Osteoblast (primary cell): ENCODE measurements at regions not wholly inside any gene's neighbourhood (a gene's known extent, or its start where the extent isn't known, plus 50 kb on each side); places are given as distances from the start of the nearest gene placed in this dataset.

ENCODE experiments used
- DNase-seq: peaks from one replicate; pipeline ENCODE4 v3.0.0; 2011; ENCODE audit warnings: low spot score, mixed read lengths; ENCODE audit not compliant: insufficient read length; ENCODE audit errors: missing footprints
- H2AFZ ChIP-seq: 2 replicates; pipeline ENCODE4 v1.6.0; 2011; ENCODE audit warnings: mild to moderate bottlenecking, low read length
- H3K27ac ChIP-seq: 2 replicates; pipeline ENCODE4 v1.5.1; 2011; ENCODE audit warnings: mild to moderate bottlenecking, low read depth, low read length, moderate library complexity
- H3K27me3 ChIP-seq: 2 replicates; pipeline ENCODE4 v1.6.0; 2012; ENCODE audit warnings: mild to moderate bottlenecking, control low read depth, inconsistent platforms, low read length, moderate library complexity; ENCODE audit not compliant: insufficient read depth
- H3K36me3 ChIP-seq: 2 replicates; pipeline ENCODE4 v1.5.1; 2011; ENCODE audit warnings: mild to moderate bottlenecking, low read length, control low read depth, moderate library complexity; ENCODE audit not compliant: insufficient read depth
- H3K4me1 ChIP-seq: 2 replicates; pipeline ENCODE4 v1.5.1; 2011; ENCODE audit warnings: mild to moderate bottlenecking, low read length, control low read depth, moderate library complexity; ENCODE audit not compliant: insufficient read depth
- H3K4me2 ChIP-seq: 2 replicates; pipeline ENCODE4 v1.6.0; 2011; ENCODE audit warnings: mild to moderate bottlenecking, low read length; ENCODE audit not compliant: insufficient read depth
- H3K4me3 ChIP-seq: fragments of 200-600 bp; sonication (generic); 3 replicates; pipeline ENCODE4 v1.5.1; 2012; ENCODE audit warnings: mild to moderate bottlenecking, low read length, inconsistent platforms; ENCODE audit not compliant: insufficient read depth
- H3K79me2 ChIP-seq: 2 replicates; pipeline ENCODE4 v1.6.0; 2012; ENCODE audit warnings: mild to moderate bottlenecking, low read length, control low read depth, inconsistent platforms; ENCODE audit not compliant: insufficient read depth
- H3K9me3 ChIP-seq: 2 replicates; pipeline ENCODE4 v1.5.1; 2011; ENCODE audit warnings: low read depth, low read length, control low read depth
- H4K20me1 ChIP-seq: 2 replicates; pipeline ENCODE4 v1.6.0; 2012; ENCODE audit warnings: mild to moderate bottlenecking, low read length, control low read depth; ENCODE audit not compliant: insufficient read depth
- CTCF ChIP-seq: IDR thresholded peaks from 2 replicates; pipeline ENCODE4 v1.5.1; 2011; ENCODE audit warnings: mild to moderate bottlenecking, low read depth, low read length, moderate library complexity; ENCODE audit errors: extremely low read depth

- H3K36me3 ChIP-seq: no peaks in the 10 kb centered on the region
- H3K79me2 ChIP-seq: no peaks in the 10 kb centered on the region
- DNase-seq: no peak
- H3K4me1 ChIP-seq: no peaks in the 10 kb centered on the region
- no peak for TF ChIP-seq CTCF
- H3K4me3 ChIP-seq: no peak overlapping the region
- H3K27me3 ChIP-seq: no peaks in the 10 kb centered on the region
- no peaks in the 10 kb centered on the region for H4K20me1 ChIP-seq
- H3K27ac ChIP-seq: no peak overlapping the region
- no peak overlapping the region for H3K4me2 ChIP-seq
- H3K9me3 ChIP-seq: no peaks in the 10 kb centered on the region
- no peak overlapping the region for H2AFZ ChIP-seq
Observed at GRCh38 chr20:10954908-10955580, 281.2 kb upstream of the JAG1 start.

- no peak for DNase-seq
- H3K27me3 ChIP-seq: no peaks in the 10 kb centered on the region
- no peaks in the 10 kb centered on the region for H3K79me2 ChIP-seq
- H2AFZ ChIP-seq: no peak overlapping the region
- H3K4me2 ChIP-seq: no peak overlapping the region
- H3K4me3 ChIP-seq: no peak overlapping the region
- H3K27ac ChIP-seq: no peak overlapping the region
- H3K9me3 ChIP-seq: no peaks in the 10 kb centered on the region
- H3K36me3 ChIP-seq: no peaks in the 10 kb centered on the region
- H3K4me1 ChIP-seq: no peaks in the 10 kb centered on the region
- TF ChIP-seq CTCF: no peak
- no peaks in the 10 kb centered on the region for H4K20me1 ChIP-seq
Observed at GRCh38 chr20:10958279-10958678, 284.5 kb upstream of the JAG1 start.

DNA sequence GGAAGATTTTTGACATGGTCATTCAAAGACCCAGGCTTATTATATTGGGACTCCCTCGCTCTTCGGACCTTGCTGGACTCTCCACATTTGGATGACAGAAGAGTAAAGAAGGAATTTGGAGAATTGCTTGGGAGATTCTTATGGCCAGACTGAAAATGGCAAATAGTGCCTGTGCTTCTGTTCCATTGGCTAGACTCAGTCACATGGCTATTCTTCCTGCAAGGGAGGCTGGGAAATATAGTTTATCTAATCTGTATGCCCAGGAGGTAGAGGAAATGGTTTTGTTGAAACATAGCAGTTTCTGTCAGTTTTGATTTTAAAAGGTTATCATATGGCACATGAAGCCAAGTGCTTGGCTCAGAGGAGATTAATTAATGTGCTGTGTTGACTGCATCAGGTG lies 286.6 kb upstream of the JAG1 start:
- Histone ChIP-seq H3K27ac (no peak overlapping the region), H2AFZ (no peak overlapping the region), H3K36me3 (no peaks in the 10 kb centered on the region), H3K27me3 (no peaks in the 10 kb centered on the region), H3K79me2 (no peaks in the 10 kb centered on the region), H3K4me2 (no peak overlapping the region), H3K4me1 (no peaks in the 10 kb centered on the region), H3K9me3 (no peaks in the 10 kb centered on the region), H4K20me1 (no peaks in the 10 kb centered on the region), H3K4me3 (no peak overlapping the region)
- no peak for DNase-seq
- TF ChIP-seq CTCF: no peak

GRCh38 chr20:10961651-10962288 lies 288.0 kb upstream of the JAG1 start:
- no peak overlapping the region for H3K4me2 ChIP-seq
- no peaks in the 10 kb centered on the region for H3K79me2 ChIP-seq
- H2AFZ ChIP-seq: no peak overlapping the region
- DNase-seq: no peak
- no peak for TF ChIP-seq CTCF
- H3K27me3 ChIP-seq: no peaks in the 10 kb centered on the region
- no peak overlapping the region for H3K27ac ChIP-seq
- no peaks in the 10 kb centered on the region for H3K4me1 ChIP-seq
- no peaks in the 10 kb centered on the region for H4K20me1 ChIP-seq
- H3K9me3 ChIP-seq: no peaks in the 10 kb centered on the region
- H3K4me3 ChIP-seq: no peak overlapping the region
- H3K36me3 ChIP-seq: no peaks in the 10 kb centered on the region
